Esophagus muscularis mucosa (tissue), 4 donors: ENCODE measurements at regions not wholly inside any gene's neighbourhood (a gene's known extent, or its start where the extent isn't known, plus 50 kb on each side); places are given as distances from the start of the nearest gene placed in this dataset.

Experiments used
- DNase-seq: peaks from one replicate; pipeline ENCODE4 v3.0.0-alpha.2; 2017; ENCODE audit errors: extremely low spot score
- H3K27ac ChIP-seq, 4 donors: fragments of 200-600 bp; sonication (generic); replicated peaks in 1 of 4; 1 replicate in 3 of 4; 2 replicates in 1 of 4; pipeline ENCODE4 v1.5.1; 2016 to 2019; ENCODE audit warnings: mild to moderate bottlenecking in 1 of 4
- H3K27me3 ChIP-seq, 4 donors: fragments of 200-600 bp; sonication (generic); one replicate each; pipeline versions ENCODE4 v1.5.1 to v1.6.0; 2016 to 2019
- H3K36me3 ChIP-seq, 4 donors: fragments of 200-600 bp; sonication (generic); one replicate each; pipeline ENCODE4 v1.5.1; 2016 to 2019
- H3K4me1 ChIP-seq, 4 donors: fragments of 200-600 bp; sonication (generic); one replicate each; pipeline ENCODE4 v1.5.1; 2016 to 2019
- H3K4me3 ChIP-seq, 4 donors: fragments of 200-600 bp; sonication (generic); 1 replicate in 2 of 4; 2 replicates in 2 of 4; pipeline ENCODE4 v1.5.1; 2016 to 2019; ENCODE audit warnings: mild to moderate bottlenecking in 4 of 4, moderate library complexity in 1 of 4
- H3K9me3 ChIP-seq, 4 donors: fragments of 200-600 bp; sonication (generic); 1 replicate in 3 of 4; 2 replicates in 1 of 4; pipeline ENCODE4 v1.5.1; 2016 to 2019
- CTCF ChIP-seq, 3 experiments: fragments of 200-600 bp in 2 of 3; fragments of 450-650 bp in 1 of 3; sonication (generic) in 2 of 3; IDR thresholded peaks; one replicate each; pipeline ENCODE4 v1.5.1; 2017 to 2019; ENCODE audit warnings: antibody characterized with exemption in 3 of 3, mild to moderate bottlenecking in 2 of 3, moderate library complexity in 1 of 3
- EP300 ChIP-seq: sonication (generic); formaldehyde crosslinking; IDR thresholded peaks from one replicate; pipeline ENCODE4 v1.6.1; 2017; ENCODE audit warnings: antibody characterized with exemption
- POLR2A ChIP-seq: fragments of 450-650 bp; IDR thresholded peaks from one replicate; pipeline ENCODE4 v1.6.1; 2017; ENCODE audit warnings: antibody characterized with exemption, moderate library complexity, mild to moderate bottlenecking, low read depth
- POLR2AphosphoS5 ChIP-seq, 2 donors: sonication (generic); formaldehyde crosslinking; IDR thresholded peaks; one replicate each; pipeline ENCODE4 v1.6.1; 2017; ENCODE audit warnings: antibody characterized with exemption in 2 of 2
- WGBS: methylation state at CpG from one replicate; pipeline ENCODE4 v1.1.5; 2018; 5-methylcytosine and 5-hydroxymethylcytosine counted together
- intact Hi-C: fragments of 100-400 bp; cut with DNase I; formaldehyde crosslinking; loops from one replicate; pipeline ENCODE4 v1.15.1; 2023

- no peaks in the 10 kb centered on the region for H3K36me3 ChIP-seq
- H3K27me3 ChIP-seq = peaks cover 0 to 20% (median 0%) of the 10 kb centered on the region in 4 donors
- WGBS = 83% methylated on average over 15 of the region's 18 CpGs
- H3K4me3 ChIP-seq = no peak overlapping the region
- DNase-seq = no peak
- no peaks in the 10 kb centered on the region for H3K4me1 ChIP-seq
- TF ChIP-seq POLR2AphosphoS5 (IDR thresholded peaks at IDR 0.05) (no peak), CTCF (IDR thresholded peaks at IDR 0.05) (no peak), EP300 (no peak), POLR2A (no peak)
- no peaks in the 10 kb centered on the region for H3K9me3 ChIP-seq
- intact Hi-C loops = no loop called here
- H3K27ac ChIP-seq = no peak overlapping the region
These were observed 197.5 kb upstream of the RAB6C start for GRCh38 chr2:129781749-129782632.

- H3K27ac ChIP-seq = no peak overlapping the region
- H3K9me3 ChIP-seq = no peaks in the 10 kb centered on the region
- intact Hi-C loops = no loop called here
- TF ChIP-seq POLR2A = no peak
- no peak for TF ChIP-seq CTCF (IDR thresholded peaks at IDR 0.05)
- TF ChIP-seq POLR2AphosphoS5 (IDR thresholded peaks at IDR 0.05) = no peak
- TF ChIP-seq EP300 = no peak
- no peaks in the 10 kb centered on the region for H3K4me1 ChIP-seq
- no peak overlapping the region for H3K4me3 ChIP-seq
- no peak for DNase-seq
- WGBS = 83% methylated on average over 5 of the region's 5 CpGs
- H3K27me3 ChIP-seq = peaks cover 0 to 20% (median 0%) of the 10 kb centered on the region in 4 donors
- H3K36me3 ChIP-seq = no peaks in the 10 kb centered on the region
These were observed 196.9 kb upstream of the RAB6C start for GRCh38 chr2:129782633-129782990.

- Histone ChIP-seq H3K4me3 (no peak overlapping the region), H3K27ac (no peak overlapping the region), H3K9me3 (no peaks in the 10 kb centered on the region), H3K27me3 (peaks cover 0 to 20% (median 0%) of the 10 kb centered on the region in 4 donors), H3K36me3 (no peaks in the 10 kb centered on the region), H3K4me1 (no peaks in the 10 kb centered on the region)
- WGBS = 93% methylated on average over 6 of the region's 6 CpGs
- intact Hi-C loops = no loop called here
- DNase-seq = no peak
- no peak for TF ChIP-seq EP300
These were observed 195.0 kb upstream of the RAB6C start for GRCh38 chr2:129784486-129784885.

GRCh38 chr2:129791712-129792111, 187.8 kb upstream of the RAB6C start:
- Histone ChIP-seq H3K36me3 (no peaks in the 10 kb centered on the region), H3K9me3 (no peaks in the 10 kb centered on the region), H3K27me3 (peaks cover 0 to 16% (median 0%) of the 10 kb centered on the region in 4 donors), H3K4me1 (no peaks in the 10 kb centered on the region), H3K4me3 (no peak overlapping the region), H3K27ac (no peak overlapping the region)
- WGBS = 96% methylated on average over 12 of the region's 12 CpGs
- peak; percentile 79 for DNase-seq
- intact Hi-C loops = no loop called here
- TF ChIP-seq EP300 (no peak), CTCF (IDR thresholded peaks at IDR 0.05) (no peak), POLR2AphosphoS5 (IDR thresholded peaks at IDR 0.05) (no peak), POLR2A (no peak)

- 37% methylated on average over 5 of the region's 5 CpGs for WGBS
- H3K4me3 ChIP-seq = no peak overlapping the region
- intact Hi-C loops = no loop called here
- TF ChIP-seq EP300 = no peak
- TF ChIP-seq CTCF (IDR thresholded peaks at IDR 0.05) = no peak
- TF ChIP-seq POLR2A = no peak
- TF ChIP-seq POLR2AphosphoS5 (IDR thresholded peaks at IDR 0.05) = no peak
- H3K9me3 ChIP-seq = no peaks in the 10 kb centered on the region
- peak; percentile 79 for DNase-seq
- H3K4me1 ChIP-seq = no peaks in the 10 kb centered on the region
- peaks cover 0 to 16% (median 0%) of the 10 kb centered on the region in 4 donors for H3K27me3 ChIP-seq
- no peaks in the 10 kb centered on the region for H3K36me3 ChIP-seq
- H3K27ac ChIP-seq = no peak overlapping the region
These were observed 186.0 kb upstream of the RAB6C start for GRCh38 chr2:129793431-129793902.
